ENCODE measurements at regions not wholly inside any gene's neighbourhood (a gene's known extent, or its start where the extent isn't known, plus 50 kb on each side); places are given as distances from the start of the nearest gene placed in this dataset.
"Not testable (repeated sequence)": the region's sequence is repeated elsewhere in the genome, so short reads cannot be mapped to it uniquely, and the experiment has no call there.

DNA sequence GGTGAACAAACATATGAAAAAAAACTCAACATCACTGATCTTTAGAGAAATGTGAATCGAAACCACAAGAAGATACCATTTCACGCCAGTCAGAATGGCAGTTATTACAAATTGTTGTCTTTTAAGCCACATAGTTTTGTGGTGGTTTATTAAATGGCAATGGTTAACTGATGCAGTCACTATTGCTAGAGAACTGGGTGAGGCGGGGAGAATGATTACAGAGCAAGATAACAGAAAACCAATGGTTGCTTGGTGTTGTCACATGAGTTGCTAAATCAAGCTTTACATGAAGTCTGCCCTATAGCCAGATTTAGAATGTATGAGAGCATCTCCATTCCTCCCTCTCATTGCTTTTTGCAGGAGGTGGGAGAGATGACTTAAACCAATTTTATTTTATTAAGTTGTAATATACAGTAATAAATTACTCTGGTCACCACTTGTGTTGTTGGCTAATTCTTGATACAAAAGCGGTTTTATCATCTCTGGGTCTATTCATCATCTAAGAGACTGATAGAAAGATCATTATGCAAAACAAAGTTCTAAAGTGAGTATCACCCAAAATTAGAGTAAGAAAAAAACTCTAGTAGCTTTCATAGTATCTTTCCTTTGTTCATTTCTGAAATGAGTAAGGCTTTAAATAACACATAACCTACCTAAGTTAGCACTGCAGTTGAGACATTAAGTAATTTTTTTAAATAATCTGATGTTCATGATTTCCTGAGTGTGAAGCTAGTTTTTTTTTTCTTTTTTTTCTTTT is 859.5 kb downstream of the STIM2 start:
- DNase-seq (no peak), ATAC-seq (ENCODE audit: poor library complexity) (no peak)
- intact Hi-C loops (cut with DNase I), result no loop called here

DNA sequence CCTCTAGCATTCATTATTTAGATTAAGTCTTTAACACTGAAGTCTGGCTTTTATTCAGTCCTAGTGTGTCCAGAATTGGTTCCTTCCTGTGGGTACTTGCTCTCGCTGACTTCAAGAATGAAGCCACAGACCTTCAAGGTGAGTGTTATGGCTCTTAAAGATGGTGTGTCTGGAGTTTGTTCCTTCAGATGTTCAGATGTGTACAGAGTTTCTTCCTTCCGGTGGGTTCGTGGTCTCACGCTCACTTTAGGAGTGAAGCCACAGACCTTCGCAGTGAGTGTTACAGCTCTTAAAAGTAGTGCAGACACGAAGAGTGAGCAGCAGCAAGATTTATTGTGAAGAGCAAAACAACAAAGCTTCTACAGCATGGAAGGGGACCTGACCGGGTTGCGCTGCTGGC is 860.6 kb downstream of the STIM2 start:
- DNase-seq (no peak), ATAC-seq (ENCODE audit: poor library complexity) (no peak)
- intact Hi-C loops (cut with DNase I), result no loop called here

DNA sequence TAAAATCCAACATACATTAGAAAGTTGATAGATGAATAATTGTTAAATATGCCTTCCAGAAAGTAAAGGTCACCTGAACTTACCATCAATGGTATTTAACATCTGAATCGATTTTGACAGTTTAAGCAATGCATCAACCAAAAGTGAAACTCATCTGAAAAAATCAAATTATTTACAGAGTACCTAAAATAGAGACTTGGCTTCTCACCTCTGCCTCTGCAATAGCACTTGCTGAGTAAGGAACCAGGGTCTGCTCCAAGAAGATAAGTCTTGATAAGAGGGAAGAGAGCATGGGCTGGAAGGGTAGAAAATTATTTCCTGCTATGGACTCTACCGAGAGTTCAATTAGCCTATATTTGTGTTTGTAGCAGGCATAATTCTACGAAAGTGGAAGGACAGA is 868.3 kb downstream of the STIM2 start:
- ATAC-seq (ENCODE audit: poor library complexity) (no peak), DNase-seq (no peak)
- intact Hi-C loops (cut with DNase I), result no loop called here

DNA sequence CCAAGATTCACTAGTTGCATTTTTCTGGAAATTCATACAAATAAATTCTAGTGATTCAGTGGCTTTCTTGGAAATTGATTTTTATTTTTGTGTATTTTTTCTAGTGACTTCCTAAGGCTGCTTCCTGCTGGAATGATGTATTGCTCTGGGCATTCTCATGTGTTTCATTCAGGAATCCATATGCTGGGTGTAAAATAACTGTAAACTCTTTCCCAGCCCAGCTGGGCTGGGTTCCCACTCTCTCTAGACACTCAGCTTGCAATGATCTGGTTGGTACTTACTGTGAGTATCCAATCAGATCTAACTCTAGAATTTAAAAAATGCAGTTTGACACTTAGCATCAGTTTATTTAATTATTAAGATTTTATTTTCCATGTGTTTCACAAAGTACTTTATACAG is 882.2 kb downstream of the STIM2 start:
- ATAC-seq (ENCODE audit: poor library complexity) (no peak), DNase-seq (no peak)
- intact Hi-C loops (cut with DNase I), result no loop called here

DNA sequence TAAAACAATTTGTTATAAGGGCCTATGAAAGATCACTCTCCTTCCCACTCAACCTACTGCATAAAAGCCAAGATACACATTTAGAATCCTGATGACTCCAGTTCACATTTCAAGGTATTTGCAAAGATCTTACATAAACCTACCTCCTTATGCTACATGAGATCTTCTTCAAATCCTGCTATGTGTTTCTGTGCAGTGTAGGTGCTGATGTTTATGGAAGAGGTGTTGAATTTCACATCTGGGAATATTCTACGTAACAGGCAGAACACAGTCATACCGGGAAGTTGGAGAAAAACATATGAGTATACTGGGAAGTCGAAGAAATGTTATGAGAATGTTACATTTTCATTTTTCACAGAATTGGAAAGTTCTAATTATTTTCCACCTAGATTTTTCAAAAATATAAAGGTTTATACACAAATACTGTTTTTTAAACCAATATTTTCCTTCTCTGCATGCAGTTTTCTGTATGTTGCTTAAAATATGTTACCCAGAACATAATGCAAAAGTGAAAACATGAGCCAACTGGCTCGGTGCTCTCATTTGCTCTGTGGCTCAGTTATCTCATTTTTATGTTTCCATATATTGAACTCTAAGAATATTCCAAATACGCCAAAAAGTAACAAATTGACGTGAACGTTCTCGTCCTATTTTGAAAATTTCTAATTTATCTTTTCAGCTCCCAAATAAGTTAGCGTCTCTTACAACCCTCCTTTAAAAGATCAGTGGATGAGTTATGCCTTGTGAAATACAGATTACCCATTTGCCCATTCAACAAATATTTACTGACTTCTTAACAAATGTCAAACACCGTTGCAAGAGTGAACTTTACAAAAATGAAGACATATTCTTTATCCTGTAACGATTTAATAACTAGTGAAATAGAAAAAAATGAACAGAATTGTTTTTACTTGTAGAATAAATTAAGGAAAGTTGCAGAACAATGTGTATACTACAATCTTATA is 899.3 kb downstream of the STIM2 start:
- no peak for ATAC-seq (ENCODE audit: poor library complexity)
- DNase-seq, result no peak
- intact Hi-C loops (cut with DNase I), result no loop called here

DNA sequence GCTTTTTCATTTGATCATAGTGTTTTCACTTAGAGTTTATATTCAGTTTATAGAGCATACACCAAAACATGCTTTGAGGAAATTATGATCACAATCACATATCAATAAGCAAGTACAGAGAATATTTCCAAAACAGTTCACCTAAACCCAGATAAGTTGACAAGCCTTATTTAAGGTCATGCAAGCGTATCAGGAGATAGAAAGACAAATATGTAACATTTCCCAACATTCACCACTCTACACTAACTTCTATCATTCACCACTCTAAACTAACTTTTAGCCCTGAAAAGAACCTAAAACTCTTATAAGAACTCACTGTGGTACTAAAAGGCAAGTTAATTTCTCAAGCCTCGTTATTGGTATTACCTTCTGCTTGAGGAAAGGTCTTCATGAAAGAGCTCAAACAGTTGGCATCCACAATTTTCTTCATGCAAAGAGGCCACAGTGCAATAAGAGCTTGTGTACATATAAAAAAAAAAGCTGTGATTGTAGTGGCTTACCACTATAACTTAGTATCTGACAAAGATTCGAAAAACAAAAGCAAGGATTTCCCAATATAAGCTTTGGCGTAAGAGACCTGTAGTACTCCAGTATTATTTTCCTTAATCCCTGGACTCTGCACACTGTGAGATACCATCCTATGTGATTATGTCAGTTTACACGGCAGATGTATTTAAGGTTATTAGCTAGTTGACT is 903.3 kb downstream of the STIM2 start:
- DNase-seq, result no peak
- no peak for ATAC-seq (ENCODE audit: poor library complexity)
- intact Hi-C loops (cut with DNase I), result no loop called here

DNA sequence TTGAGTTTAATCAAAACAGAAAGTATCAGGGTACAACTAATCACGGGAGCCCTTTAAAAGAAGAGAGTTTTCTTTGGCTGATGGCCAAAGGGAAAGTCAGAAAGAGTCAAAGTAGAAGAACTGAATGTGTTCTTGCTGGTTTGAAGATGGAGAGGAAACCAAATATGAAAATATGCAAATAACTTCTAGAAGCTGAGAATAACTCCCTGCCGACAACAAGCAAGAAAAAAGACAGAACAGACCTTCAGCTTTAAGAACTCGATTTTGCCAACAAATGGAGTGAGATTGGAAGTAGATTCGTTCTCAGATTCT is 903.8 kb downstream of the STIM2 start:
- ATAC-seq (ENCODE audit: poor library complexity), result no peak

DNA sequence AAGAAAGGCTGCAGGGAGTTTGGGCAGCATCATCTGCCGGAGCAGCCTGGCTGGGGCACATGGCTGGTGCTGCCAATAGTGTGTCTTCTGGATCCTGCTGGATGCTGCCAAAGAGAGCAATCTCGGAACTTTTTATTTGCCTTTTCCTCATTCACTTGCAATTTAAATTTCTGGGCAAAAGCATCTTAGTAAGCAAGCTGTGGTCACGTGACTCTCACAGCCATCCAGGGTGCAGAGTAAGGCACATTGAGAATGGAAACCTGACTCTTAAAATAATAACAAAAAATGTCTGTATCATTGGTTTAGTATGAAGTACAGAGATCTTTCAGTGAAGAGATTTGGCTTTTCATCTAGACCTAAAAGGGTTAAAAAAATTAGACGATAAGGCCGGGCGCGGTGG is 910.3 kb downstream of the STIM2 start:
- intact Hi-C loops (cut with DNase I), result no loop called here
- DNase-seq (no peak), ATAC-seq (ENCODE audit: poor library complexity) (no peak)

More for the DNA sequence above, 903.8 kb downstream of the STIM2 start:
- intact Hi-C loops (cut with DNase I), result no loop called here
- no peak for DNase-seq

DNA sequence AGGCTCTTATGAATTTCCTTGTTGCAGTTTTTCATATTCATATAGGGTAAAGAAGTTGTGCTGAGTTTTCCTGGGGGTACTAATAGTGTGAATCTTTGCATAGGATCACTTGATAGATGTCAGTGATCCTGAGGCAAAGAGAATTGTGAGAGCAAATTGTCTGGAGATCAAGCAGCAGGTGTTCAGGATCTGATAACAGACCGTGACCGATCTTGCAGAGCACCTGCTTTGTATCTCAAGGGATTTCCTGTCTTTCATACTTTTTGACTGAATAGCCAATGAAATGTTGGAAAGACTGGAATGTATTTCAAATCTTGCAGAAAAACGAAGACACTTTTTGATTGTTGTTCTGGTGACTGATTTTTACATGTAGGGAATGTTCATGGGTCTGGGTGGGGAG is 914.5 kb downstream of the STIM2 start:
- intact Hi-C loops (cut with DNase I), result no loop called here
- DNase-seq (no peak), ATAC-seq (ENCODE audit: poor library complexity) (no peak)

DNA sequence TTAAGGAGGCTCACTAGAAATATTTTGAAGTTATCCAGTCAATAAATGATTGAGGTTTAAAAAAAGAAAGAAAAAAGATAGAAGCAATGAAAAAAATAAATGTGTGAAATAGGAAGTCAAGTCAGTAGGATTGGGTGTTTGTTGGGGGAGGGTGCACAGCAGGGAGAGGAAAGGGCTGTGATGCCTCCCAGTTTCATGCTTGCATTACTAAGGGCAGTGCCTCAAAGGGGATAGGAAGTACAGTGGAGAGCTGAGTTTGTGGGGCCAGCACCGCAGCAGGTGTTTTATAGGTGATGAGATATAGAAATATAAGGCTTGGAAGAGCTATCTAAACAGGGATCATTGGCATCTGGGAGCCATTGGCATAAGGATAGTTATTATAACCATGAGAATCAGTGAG is 919.2 kb downstream of the STIM2 start:
- intact Hi-C loops (cut with DNase I), result no loop called here
- DNase-seq (no peak), ATAC-seq (ENCODE audit: poor library complexity) (no peak)

DNA sequence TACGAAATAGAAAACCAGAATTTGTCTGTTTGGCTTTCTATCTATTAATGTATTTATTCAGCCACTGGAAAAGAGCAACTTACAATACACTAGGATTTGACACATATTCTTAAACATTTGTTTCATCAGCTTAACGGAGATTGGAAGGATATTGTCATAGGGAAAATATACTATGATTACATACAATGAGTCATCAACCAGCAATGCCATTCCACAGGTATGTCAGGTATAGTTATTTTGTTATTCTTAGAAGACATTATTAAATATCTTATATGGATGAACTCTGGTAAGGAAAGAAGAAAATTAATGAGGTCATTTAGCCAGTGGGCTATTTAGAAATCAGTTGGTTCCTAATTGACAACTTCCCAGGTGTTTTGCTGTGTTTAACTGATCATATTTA is 926.6 kb downstream of the STIM2 start:
- no peak for ATAC-seq (ENCODE audit: poor library complexity)
- no peak for DNase-seq
- intact Hi-C loops (cut with DNase I), result no loop called here

DNA sequence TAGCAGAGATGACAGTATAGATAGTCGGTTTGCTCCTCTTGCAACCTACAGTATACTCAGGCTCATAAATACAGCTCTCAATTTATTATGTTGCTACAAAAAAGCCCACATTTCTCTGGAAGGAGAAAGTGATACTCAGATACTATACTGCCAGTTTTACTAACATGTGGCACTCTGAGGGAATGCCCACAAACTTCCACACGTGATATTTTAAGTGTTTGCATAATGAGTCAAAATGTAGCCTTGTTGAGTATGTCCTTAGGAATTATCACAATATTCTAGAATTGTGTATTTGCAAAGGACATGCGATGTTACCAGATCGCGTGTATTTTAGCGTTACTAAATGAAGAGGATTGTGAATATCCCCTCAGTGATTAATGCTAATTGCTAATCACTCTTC is 929.1 kb downstream of the STIM2 start:
- no peak for ATAC-seq (ENCODE audit: poor library complexity)
- intact Hi-C loops (cut with DNase I), result no loop called here

DNA sequence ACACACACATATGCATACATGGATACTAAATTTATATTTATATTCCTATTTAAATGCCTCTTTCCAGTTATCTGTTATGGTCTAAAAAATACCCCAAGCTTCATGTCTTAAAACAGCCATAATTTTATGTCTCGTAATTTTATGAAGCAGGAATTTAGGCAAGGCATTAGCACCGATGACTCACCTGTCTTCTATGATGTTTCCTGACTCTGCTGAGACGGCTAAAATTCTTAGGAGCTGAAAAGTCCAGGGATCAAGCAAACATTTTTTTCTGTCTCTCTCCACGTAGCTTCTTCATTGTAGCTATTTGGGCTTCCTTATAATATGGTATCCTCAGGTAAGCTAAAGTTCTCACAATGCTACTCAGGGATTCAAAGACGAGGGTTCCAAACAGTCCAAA is 930.3 kb downstream of the STIM2 start:
- intact Hi-C loops (cut with DNase I), result no loop called here
- no peak for DNase-seq
- no peak for ATAC-seq (ENCODE audit: poor library complexity)

More for the DNA sequence above, 929.1 kb downstream of the STIM2 start:
- no peak for DNase-seq

DNA sequence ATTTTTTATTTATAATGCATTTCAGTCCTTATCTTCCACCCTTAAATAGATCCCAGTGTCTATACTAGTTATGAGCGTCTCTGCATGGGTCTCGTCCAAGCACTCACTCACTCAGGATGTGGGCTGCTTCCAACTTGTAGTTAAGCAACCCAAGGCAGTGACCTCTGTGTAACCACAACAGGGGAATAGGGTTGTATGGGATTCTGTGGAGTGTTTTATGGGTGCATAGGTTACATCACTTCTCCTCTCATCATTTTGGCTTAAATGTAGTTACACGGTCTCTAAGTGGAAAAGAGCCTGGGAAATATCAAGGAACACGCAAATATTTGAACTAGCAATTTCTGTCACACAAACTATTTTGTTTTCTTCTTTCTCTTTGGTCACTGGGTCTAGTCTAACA is 931.0 kb downstream of the STIM2 start:
- ATAC-seq (ENCODE audit: poor library complexity) (no peak), DNase-seq (no peak)
- intact Hi-C loops (cut with DNase I), result no loop called here

DNA sequence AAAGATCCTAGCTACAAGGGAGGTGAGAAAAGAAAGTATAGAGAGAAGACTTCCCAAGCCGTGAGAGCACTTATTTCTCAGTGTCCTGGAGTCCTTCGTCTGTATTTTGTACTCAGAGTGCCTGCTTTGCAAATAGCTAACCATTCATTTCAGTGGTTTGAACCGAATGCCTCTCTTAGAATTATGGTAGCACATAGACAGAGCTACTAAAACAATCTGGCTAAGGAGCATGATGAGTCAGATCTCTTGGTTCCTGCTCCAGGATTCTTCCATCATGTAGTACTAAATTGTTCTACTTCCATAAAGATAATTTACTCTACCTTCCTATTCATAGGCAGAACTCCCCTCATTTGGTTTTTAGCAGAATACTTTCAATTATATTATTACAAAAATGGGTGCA is 946.6 kb downstream of the STIM2 start:
- DNase-seq (no peak), ATAC-seq (ENCODE audit: poor library complexity) (no peak)
- intact Hi-C loops (cut with DNase I), result no loop called here

DNA sequence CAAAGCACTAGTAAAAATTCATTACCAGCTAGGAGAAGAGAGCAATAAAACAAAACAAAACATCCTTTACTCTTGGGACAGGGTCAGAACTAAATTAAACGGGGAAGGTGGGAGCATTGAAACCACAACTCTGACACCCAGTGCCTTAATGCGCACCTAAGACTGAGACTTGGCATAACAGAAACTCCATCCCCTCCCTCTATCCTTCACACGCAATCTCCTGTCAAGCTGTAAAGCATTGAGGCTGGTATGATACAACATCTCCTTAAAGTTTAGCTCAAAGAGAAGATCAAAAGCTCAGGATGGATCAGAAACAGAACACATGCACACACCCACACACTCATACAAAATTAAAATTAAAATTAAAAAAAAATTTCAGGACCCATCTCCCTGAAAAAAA is 951.3 kb downstream of the STIM2 start:
- ATAC-seq (ENCODE audit: poor library complexity) (no peak), DNase-seq (no peak)
- intact Hi-C loops (cut with DNase I), result no loop called here

DNA sequence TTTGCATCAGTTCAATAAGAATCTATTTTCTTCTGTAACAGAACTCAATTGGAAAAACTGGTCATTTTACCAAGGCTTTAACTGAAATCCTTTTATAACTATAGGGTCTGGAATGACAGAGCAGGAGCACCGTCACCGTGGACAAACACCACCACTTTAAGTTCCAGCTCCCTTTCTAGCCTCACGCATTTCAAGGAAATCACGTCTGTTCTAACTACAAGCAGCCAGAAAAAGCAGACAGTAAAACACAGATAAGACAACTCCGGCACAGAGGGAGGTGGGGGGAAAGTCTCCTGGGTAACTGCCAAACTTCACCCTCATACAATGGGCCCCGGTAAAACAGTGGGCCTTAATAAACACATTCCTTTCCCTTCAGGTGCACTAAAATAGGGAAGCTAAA is 952.6 kb downstream of the STIM2 start:
- DNase-seq; ATAC-seq (ENCODE audit: poor library complexity); intact Hi-C loops (cut with DNase I): not testable (repeated sequence)

DNA sequence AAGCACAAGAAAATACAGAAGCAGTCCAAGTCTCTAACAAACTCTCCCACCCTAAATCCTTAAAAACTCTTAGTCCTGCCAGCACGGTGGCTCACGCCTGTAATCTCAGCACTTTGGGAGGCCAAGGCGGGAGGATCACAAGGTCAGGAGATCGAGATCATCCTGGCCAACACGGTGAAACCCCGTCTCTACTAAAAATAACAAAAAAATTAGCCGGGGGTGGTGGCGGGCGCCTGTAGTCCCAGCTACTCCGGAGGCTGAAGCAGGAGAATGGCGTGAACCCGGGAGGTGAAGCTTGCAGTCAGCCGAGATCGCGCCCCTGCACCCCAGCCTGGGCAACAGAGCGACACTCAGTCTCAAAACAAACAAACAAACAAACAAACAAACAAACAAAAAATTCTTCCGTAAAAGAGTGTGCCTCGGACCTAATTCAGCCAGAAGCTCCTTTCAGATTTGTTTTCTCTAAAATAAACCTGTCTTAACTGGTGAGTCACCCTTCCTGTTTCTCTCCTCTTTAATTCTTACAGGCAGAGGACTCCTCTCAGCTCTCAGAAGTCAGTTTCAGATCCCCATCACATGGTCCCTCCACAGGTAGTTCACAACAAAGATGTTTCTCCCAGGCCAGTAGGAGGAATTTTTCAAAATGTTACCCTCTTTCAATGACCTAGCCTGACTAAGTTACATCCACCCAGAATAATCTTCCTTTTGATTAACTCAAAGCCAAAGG is 953.2 kb downstream of the STIM2 start:
- DNase-seq; intact Hi-C loops (cut with DNase I); ATAC-seq (ENCODE audit: poor library complexity): not testable (repeated sequence)

DNA sequence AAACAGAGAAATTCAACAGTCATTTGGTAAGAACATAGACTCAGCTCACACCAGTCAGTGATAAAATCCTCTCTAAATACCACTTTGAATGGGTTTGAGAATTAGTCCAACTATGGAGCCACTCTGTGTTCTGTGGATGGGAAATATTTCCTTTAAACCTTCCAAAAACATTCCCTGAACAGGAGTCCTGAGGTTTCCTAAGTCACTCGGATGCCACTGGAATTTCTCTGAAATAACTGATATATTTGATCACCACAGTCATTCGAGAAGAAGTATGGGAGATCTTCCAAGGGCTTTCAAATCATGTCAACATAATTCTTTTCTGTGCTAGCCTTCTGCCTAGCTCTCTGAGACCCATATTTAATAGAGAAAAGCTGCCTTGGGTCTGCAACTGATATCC is 958.6 kb downstream of the STIM2 start:
- intact Hi-C loops (cut with DNase I), result no loop called here
- DNase-seq (no peak), ATAC-seq (ENCODE audit: poor library complexity) (no peak)

Data from Right ventricle myocardium superior (tissue), 1 donor.